ENCODE measurements at regions not wholly inside any gene's neighbourhood (a gene's known extent, or its start where the extent isn't known, plus 50 kb on each side); places are given as distances from the start of the nearest gene placed in this dataset.

- TF ChIP-seq CTCF (IDR thresholded peaks at IDR 0.05; ENCODE audit: extremely low read depth in 1 of 2, insufficient read depth in 1 of 2, low read depth in 1 of 2, low read length in 2 of 2), result no peak
- no peak for TF ChIP-seq POLR2A (IDR thresholded peaks at IDR 0.05; ENCODE audit: low read depth, low read length)
Measured at GRCh38 chr2:150224321-150224720, 263.1 kb downstream of the RND3 start.
